ENCODE measurements at regions not wholly inside any gene's neighbourhood (a gene's known extent, or its start where the extent isn't known, plus 50 kb on each side); places are given as distances from the start of the nearest gene placed in this dataset.
A peak's percentile ranks its signal among the peaks of the same experiment; 100 is the strongest.

DNA sequence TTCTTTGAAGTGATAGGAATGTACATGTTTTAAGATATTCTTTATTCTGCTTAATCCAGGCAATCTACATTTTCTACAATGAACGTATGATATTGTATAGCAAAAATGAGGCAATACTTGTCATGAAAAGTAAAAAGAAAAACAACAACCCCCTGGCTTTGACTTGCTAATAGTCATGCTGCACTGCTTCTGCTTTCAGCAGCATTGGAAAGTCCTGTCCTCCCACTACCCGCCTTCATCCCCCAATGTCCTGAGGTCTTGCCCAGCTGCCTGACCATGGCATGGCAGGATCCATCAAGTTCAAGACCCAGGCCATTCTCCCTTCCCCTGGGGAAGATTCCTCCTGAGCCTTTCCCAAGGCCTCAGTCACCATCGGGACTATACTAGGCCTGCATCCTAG lies 156.5 kb downstream of the SH3BGRL2 start:
- TF ChIP-seq POLR2AphosphoS5 (IDR thresholded peaks at IDR 0.05) (no peak), EP300 (IDR thresholded peaks at IDR 0.05) (no peak), POLR2A (IDR thresholded peaks at IDR 0.05; ENCODE audit: low read depth) (no peak)
- TF ChIP-seq, protein P1, sequence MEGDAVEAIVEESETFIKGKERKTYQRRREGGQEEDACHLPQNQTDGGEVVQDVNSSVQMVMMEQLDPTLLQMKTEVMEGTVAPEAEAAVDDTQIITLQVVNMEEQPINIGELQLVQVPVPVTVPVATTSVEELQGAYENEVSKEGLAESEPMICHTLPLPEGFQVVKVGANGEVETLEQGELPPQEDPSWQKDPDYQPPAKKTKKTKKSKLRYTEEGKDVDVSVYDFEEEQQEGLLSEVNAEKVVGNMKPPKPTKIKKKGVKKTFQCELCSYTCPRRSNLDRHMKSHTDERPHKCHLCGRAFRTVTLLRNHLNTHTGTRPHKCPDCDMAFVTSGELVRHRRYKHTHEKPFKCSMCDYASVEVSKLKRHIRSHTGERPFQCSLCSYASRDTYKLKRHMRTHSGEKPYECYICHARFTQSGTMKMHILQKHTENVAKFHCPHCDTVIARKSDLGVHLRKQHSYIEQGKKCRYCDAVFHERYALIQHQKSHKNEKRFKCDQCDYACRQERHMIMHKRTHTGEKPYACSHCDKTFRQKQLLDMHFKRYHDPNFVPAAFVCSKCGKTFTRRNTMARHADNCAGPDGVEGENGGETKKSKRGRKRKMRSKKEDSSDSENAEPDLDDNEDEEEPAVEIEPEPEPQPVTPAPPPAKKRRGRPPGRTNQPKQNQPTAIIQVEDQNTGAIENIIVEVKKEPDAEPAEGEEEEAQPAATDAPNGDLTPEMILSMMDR (IDR thresholded peaks at IDR 0.05) = no peak
- intact Hi-C loops (cut with DNase I) = no loop called here
- H3K27ac ChIP-seq (replicated peaks in 1 of 4) = no peak overlapping the region
- no peaks in the 10 kb centered on the region for H3K27me3 ChIP-seq
- no peaks in the 10 kb centered on the region for H3K36me3 ChIP-seq
- H3K4me3 ChIP-seq = no peak overlapping the region
- H3K9me3 ChIP-seq = no peaks in the 10 kb centered on the region
- WGBS = 91% methylated on average over 3 of the region's 3 CpGs
- no peaks in the 10 kb centered on the region for H3K4me1 ChIP-seq
- DNase-seq (ENCODE audit: extremely low spot score) = peak; percentile 80

DNA sequence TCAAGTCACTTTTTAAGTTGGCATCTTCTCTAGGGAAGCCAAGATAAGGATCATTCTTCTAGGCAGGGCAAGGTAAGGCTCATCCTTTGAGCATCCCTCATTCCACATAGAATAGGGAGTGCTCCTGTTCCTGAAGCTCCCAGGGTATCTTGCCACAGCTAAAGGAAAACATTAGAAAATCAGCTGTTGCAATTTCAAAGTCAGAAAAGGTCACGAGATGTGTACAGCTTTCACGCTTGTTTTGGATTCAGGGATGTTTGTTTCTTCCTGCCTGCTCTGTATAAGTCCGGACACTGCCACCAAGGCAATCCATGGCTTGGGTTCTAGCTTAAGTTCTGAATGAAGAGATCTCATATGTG lies 153.2 kb downstream of the SH3BGRL2 start:
- intact Hi-C loops (cut with DNase I) = no loop called here
- TF ChIP-seq EP300 (IDR thresholded peaks at IDR 0.05) = no peak
- TF ChIP-seq POLR2AphosphoS5 (IDR thresholded peaks at IDR 0.05) = no peak
- TF ChIP-seq, protein P1 (IDR thresholded peaks at IDR 0.05) = no peak
- no peak for TF ChIP-seq POLR2A (IDR thresholded peaks at IDR 0.05; ENCODE audit: low read depth)
- Histone ChIP-seq H3K4me1 (no peaks in the 10 kb centered on the region), H3K36me3 (no peaks in the 10 kb centered on the region), H3K27ac (replicated peaks in 1 of 4) (no peak overlapping the region), H3K4me3 (no peak overlapping the region), H3K9me3 (no peaks in the 10 kb centered on the region), H3K27me3 (no peaks in the 10 kb centered on the region)
- WGBS = 59% methylated on average over 3 of the region's 3 CpGs
- DNase-seq (ENCODE audit: extremely low spot score) = peak; percentile 81

DNA sequence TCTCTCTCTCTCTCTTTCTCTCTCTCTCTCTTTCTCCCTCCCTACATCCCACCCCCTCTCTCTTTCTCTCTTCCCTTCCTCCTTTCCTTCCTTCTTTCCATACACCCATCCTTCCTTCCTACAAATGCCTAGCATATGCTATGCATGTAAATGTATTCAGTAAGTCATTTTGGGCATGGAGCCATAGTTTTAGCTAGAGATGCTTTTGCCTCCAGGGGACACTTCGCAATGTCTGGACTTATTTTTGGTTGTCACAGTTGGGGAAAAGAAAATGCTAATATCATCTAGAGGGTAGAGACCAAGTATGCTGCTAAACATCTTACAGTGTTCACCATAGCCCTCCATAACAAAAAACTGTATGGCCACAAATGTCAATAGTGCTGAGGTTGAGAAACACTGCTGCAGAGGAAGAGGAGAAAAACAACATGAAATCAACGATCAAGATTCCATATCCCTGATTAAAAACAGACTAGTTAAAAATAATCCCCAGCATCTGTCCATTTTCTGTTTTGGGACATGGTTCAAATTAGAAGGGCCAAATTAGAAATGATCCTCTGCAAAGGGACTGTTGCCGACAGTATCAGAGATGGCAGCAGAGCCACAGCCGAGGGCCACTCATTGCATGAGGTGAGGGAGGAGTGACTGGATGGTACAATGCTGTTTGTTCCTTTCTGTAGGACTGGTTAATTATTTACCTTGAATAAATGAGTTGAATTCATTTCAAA lies 152.7 kb downstream of the SH3BGRL2 start:
- Histone ChIP-seq H3K4me3 (no peak overlapping the region), H3K4me1 (no peaks in the 10 kb centered on the region), H3K27me3 (no peaks in the 10 kb centered on the region), H3K27ac (replicated peaks in 1 of 4) (no peak overlapping the region), H3K36me3 (no peaks in the 10 kb centered on the region), H3K9me3 (no peaks in the 10 kb centered on the region)
- DNase-seq (ENCODE audit: extremely low spot score) = peak; percentile 55
- TF ChIP-seq, protein P1 (IDR thresholded peaks at IDR 0.05) = no peak
- TF ChIP-seq POLR2A (IDR thresholded peaks at IDR 0.05; ENCODE audit: low read depth) = no peak
- no peak for TF ChIP-seq POLR2AphosphoS5 (IDR thresholded peaks at IDR 0.05)
- no peak for TF ChIP-seq EP300 (IDR thresholded peaks at IDR 0.05)
- intact Hi-C loops (cut with DNase I) = no loop called here
- whole genome bisulfite sequencing = 86% methylated on average over 4 of the region's 4 CpGs

DNA sequence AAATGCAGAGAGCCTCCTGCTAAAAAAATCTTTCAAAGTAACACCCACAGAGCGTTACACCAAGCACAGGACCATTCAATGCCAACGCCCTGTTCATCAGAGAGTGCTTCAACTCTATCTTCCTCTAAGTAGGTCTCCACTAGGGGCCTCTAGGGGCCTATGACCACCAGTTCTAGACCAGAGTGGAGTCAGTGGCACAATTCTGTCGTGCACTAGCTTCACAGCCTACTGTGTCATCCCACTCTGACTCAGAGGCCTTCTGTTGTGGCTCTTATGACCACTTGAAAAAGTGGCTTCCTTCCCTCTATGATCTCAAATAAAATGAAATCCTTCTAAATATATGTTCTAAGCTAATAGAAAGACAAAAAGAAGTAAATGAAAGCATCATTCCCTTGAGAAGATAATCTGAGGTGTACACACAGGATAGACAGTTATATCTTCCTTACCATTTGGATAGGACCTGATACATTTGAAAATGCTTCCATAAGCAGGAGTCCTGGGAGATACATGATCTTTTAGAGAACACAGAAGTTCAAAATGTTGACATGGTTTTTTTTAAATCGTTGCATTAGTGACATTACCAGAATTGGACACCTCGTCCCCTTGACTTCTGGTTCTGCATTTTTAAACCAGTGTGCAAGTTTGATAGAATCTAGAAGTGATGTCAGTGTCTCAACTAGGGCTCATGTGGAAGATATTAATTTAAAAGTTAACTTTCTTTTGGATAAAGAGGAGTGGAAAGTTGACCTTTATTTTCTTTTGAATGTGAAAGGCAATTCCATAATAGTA lies 151.9 kb downstream of the SH3BGRL2 start:
- Histone ChIP-seq H3K27ac (replicated peaks in 1 of 4) (no peak overlapping the region), H3K36me3 (no peaks in the 10 kb centered on the region), H3K27me3 (no peaks in the 10 kb centered on the region), H3K9me3 (no peaks in the 10 kb centered on the region), H3K4me3 (no peak overlapping the region), H3K4me1 (peaks cover 0 to 6% (median 5%) of the 10 kb centered on the region in 4 donors)
- no peak for DNase-seq (ENCODE audit: extremely low spot score)
- WGBS = 90% methylated on average over 5 of the region's 5 CpGs
- intact Hi-C loops (cut with DNase I) = no loop called here
- no peak for TF ChIP-seq POLR2A (IDR thresholded peaks at IDR 0.05; ENCODE audit: low read depth)
- no peak for TF ChIP-seq EP300 (IDR thresholded peaks at IDR 0.05)
- TF ChIP-seq POLR2AphosphoS5 (IDR thresholded peaks at IDR 0.05) = no peak
- TF ChIP-seq, protein P1 (IDR thresholded peaks at IDR 0.05) = no peak
